GM12878 (cell line): ENCODE measurements at regions not wholly inside any gene's neighbourhood (a gene's known extent, or its start where the extent isn't known, plus 50 kb on each side); places are given as distances from the start of the nearest gene placed in this dataset.
"Not testable (repeated sequence)": the region's sequence is repeated elsewhere in the genome, so short reads cannot be mapped to it uniquely, and the experiment has no call there.

ENCODE experiments used
- ATAC-seq: fragments of 200-7000 bp; cut with Tn5 transposase; 3 replicates; pipeline ENCODE4 v1.9.1; 2020; ENCODE audit warnings: mild to moderate bottlenecking, moderate library complexity
- BruUV-seq: library from RNA; stranded (reverse); fragments of 400-500 nt; replicated peaks from 2 replicates; lab custom pipeline; 2021; lab: Mats Ljungman, UMichigan
- CTCF ChIA-PET: fragments of 300-600 bp; sonication (Branson Sonifier 250); formaldehyde crosslinking; extraction: SDS; loops from one replicate; lab custom pipeline; 2021; ENCODE audit warnings: inconsistent platforms; lab: Yijun Ruan, JAX
- POLR2A ChIA-PET: fragments of 350-600 bp; formaldehyde crosslinking; extraction: SDS; loops from one replicate; lab custom pipeline; 2021; ENCODE audit warnings: inconsistent platforms; lab: Charles Lee
- RAD21 ChIA-PET: fragments of 300-600 bp; sonication (Branson Sonifier 250); formaldehyde crosslinking; loops from one replicate; lab custom pipeline; 2023; ENCODE audit warnings: antibody characterized with exemption; ENCODE audit not compliant: unreplicated experiment; lab: Charles Lee
- SMC1A ChIA-PET: fragments of 300-600 bp; sonication (Branson Sonifier 250); formaldehyde crosslinking; loops from one replicate; lab custom pipeline; 2023; ENCODE audit not compliant: unreplicated experiment, uncharacterized antibody; lab: Charles Lee
- DNase-seq: peaks from one replicate; pipeline ENCODE4 v3.0.0-alpha.2; 2011; ENCODE audit warnings: low read depth, low spot score
- FAIRE-seq: peaks from 3 replicates; lab custom pipeline; 2011; peaks lifted over from hg19 to GRCh38; lab: Jason Lieb, UNC
- H2AFZ ChIP-seq: 2 replicates; pipeline ENCODE4 v1.6.0; 2011; ENCODE audit warnings: low read depth, low read length, control low read depth; ENCODE audit not compliant: control insufficient read depth
- H3K27ac ChIP-seq: 2 replicates; pipeline ENCODE4 v1.5.1; 2011; ENCODE audit warnings: control low read depth; ENCODE audit not compliant: control insufficient read depth, insufficient read depth
- H3K27me3 ChIP-seq, 2 experiments: replicated peaks in 1 of 2; 2 replicates each; pipeline versions ENCODE4 v1.6.0 to v1.6.1; 2011; ENCODE audit warnings: low read length in 1 of 2; ENCODE audit not compliant: control insufficient read depth in 2 of 2, insufficient read depth in 2 of 2
- H3K36me3 ChIP-seq, 2 experiments: 2 replicates each; pipeline ENCODE4 v1.5.1; 2011; ENCODE audit warnings: low read length in 1 of 2; ENCODE audit not compliant: control insufficient read depth in 2 of 2, insufficient read depth in 2 of 2
- H3K4me1 ChIP-seq: 2 replicates; pipeline ENCODE4 v1.6.1; 2011; ENCODE audit warnings: mild to moderate bottlenecking, low read length, moderate library complexity, mixed read lengths; ENCODE audit not compliant: control insufficient read depth, insufficient read depth
- H3K4me2 ChIP-seq: 2 replicates; pipeline ENCODE4 v1.6.0; 2011; ENCODE audit warnings: control low read depth; ENCODE audit not compliant: control insufficient read depth, insufficient read depth
- H3K4me3 ChIP-seq: fragments of 200-600 bp; sonication (generic); 2 replicates; pipeline ENCODE4 v1.5.1; 2016
- H3K79me2 ChIP-seq: 2 replicates; pipeline ENCODE4 v1.6.0; 2011; ENCODE audit warnings: low read length; ENCODE audit not compliant: control insufficient read depth, insufficient read depth
- H3K9ac ChIP-seq: 2 replicates; pipeline ENCODE4 v1.8.0; 2011; ENCODE audit warnings: low read length, control low read depth, mixed read lengths; ENCODE audit not compliant: control insufficient read depth, insufficient read depth
- H3K9me3 ChIP-seq: replicated peaks from 3 replicates; pipeline ENCODE4 v1.5.1; 2011; ENCODE audit warnings: mild to moderate bottlenecking, low read length; ENCODE audit not compliant: control insufficient read depth, insufficient read depth
- H4K20me1 ChIP-seq: 2 replicates; pipeline ENCODE4 v1.6.0; 2011; ENCODE audit not compliant: control insufficient read depth, insufficient read depth
- WGBS: methylation state at CpG from one replicate; pipeline ENCODE4 v1.1.6; 2016; ENCODE audit warnings: low lambda C conversion rate; ENCODE audit not compliant: insufficient replicate concordance, insufficient coverage; ENCODE audit errors: missing lambda C conversion rate; 5-methylcytosine and 5-hydroxymethylcytosine counted together
- in situ Hi-C: fragments of 300-500 bp; cut with MboI; formaldehyde crosslinking; loops from 9 replicates; pipeline ENCODE4 v1.14.3; 2018; ENCODE audit warnings: mixed read lengths
- intact Hi-C: fragments of 100-400 bp; cut with micrococcal nuclease; formaldehyde crosslinking; loops from one replicate; pipeline ENCODE4 v1.14.2; 2022; ENCODE audit not compliant: unreplicated experiment

DNA sequence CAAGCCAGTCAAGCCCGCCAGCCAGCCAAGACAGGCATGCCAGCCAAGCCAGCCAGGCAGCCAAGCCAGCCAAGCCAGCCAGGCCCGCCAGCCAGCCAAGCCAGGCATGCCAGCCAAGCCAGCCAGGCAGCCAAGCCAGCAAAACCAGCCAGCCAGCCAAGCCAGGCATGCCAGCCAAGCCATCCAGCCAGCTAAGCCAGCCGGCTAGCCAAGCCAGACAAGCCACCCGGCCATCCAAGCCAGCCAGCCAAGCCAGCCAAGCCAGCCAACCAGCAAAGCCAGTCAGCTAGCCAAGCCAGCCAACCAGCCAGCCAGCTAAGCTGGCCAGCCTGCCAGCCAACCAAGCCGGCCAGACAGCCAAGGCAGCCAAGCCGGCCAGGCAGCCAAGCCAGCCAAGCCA, 330.7 kb upstream of the PLGLB2 start:
- SMC1A ChIA-PET, DNase-seq, H3K36me3 ChIP-seq, H3K4me1 ChIP-seq, RAD21 ChIA-PET, in situ Hi-C loops, H4K20me1 ChIP-seq, intact Hi-C loops, POLR2A ChIA-PET, H3K9ac ChIP-seq, ATAC-seq, H3K27ac ChIP-seq, H3K9me3 ChIP-seq, CTCF ChIA-PET, H3K4me3 ChIP-seq, H3K27me3 ChIP-seq, FAIRE-seq, H3K79me2 ChIP-seq, H3K4me2 ChIP-seq, H2AFZ ChIP-seq, BruUV-seq: not testable (repeated sequence)
- WGBS, result 22% methylated on average over 3 of the region's 6 CpGs

DNA sequence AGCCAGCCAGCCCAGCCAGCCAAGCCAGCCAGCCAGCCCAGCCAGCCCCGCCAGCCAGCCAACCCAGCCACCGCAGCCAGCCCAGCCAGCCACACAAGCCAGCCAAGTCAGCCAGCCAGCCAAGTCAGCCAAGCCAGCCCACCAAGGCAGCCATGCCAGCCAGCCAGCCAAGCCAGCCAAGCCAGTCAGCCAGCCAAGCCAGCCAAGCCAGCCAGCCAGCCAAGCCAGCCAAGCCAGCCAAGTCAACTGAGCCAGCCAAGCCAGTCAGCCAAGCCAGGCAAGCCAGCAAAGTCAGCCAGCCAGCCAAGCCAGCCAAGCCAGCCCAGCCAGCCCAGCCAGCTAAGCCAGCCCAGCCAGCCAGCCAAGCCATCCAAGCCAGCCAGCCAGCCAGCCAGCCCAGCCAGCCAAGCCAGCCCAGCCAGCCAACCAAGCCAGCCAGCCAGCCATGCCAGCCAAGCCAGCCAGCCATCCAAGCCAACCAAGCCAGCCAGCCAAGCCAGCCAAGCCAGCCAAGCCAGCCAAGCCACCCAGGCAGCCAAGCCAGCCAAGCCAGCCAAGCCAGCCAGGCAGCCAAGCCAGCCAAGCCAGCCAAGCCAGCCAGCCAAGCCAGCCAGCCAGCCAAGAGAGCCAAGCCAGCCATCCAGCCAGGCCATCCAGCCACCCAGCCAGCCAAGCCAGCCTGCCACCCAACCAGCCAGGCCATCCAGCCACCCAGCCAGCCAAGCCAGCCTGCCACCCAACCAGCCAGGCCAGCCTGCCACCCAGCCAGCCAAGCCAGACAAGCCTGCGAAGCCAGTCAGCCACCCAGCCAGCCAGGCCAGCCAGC, 329.9 kb upstream of the PLGLB2 start:
- H3K9ac ChIP-seq, H3K9me3 ChIP-seq, H4K20me1 ChIP-seq, in situ Hi-C loops, POLR2A ChIA-PET, BruUV-seq, H3K4me2 ChIP-seq, H3K79me2 ChIP-seq, H3K4me3 ChIP-seq, RAD21 ChIA-PET, FAIRE-seq, H3K27ac ChIP-seq, H3K27me3 ChIP-seq, H3K4me1 ChIP-seq, H3K36me3 ChIP-seq, SMC1A ChIA-PET, intact Hi-C loops, ATAC-seq, DNase-seq, H2AFZ ChIP-seq, CTCF ChIA-PET: not testable (repeated sequence)
- 9% methylated on average over 1 of the region's 3 CpGs for WGBS

DNA sequence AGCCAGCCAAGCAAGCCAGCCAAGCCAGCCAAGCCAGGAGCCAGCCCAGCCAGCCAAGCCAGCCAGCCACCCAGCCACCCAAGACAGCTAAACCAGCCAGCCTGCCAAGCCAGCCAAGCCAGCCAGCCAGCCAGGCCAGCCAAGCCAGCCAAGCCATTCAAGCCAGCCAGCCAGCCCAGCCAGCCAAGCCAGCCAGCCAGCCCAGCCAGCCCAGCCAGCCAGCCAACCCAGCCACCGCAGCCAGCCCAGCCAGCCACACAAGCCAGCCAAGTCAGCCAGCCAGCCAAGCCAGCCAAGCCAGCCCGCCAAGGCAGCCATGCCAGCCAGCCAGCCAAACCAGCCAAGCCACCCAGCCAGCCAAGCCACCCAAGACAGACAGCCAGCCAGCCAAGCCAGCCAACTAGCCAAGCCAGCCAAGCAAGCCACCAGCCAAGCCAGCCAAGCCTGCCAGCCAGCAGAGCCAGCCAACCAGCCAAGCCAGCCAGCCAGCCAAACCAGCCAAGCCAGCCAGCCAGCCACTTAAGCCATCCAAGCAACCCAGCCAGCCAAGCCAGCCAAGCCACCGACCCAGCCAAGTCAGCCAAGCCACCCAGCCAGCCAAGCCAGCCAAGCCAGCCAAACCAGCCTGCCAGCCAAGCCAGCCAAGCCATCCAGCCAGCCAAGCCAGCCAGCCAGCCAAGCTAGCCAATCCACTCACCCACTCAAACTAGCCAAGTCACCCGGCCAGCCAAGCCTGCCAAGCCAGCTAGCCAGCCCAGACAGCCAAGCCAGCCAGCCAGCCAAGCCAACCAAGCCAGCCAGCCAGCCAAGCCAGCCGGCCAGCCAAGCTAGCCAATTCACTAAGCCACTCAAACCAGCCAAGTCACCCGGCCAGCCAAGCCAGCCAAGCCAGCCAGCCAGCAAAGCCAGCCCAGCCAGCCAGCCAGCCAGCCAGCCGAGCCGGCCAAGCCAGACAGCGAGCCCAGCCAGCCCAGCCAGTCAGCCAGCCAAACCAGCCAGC, 328.8 kb upstream of the PLGLB2 start:
- H3K27me3 ChIP-seq, DNase-seq, H3K4me1 ChIP-seq, H3K36me3 ChIP-seq, ATAC-seq, H3K27ac ChIP-seq, RAD21 ChIA-PET, H4K20me1 ChIP-seq, POLR2A ChIA-PET, H3K9me3 ChIP-seq, H2AFZ ChIP-seq, H3K4me2 ChIP-seq, FAIRE-seq, SMC1A ChIA-PET, CTCF ChIA-PET, H3K9ac ChIP-seq, H3K79me2 ChIP-seq, in situ Hi-C loops, BruUV-seq, H3K4me3 ChIP-seq, intact Hi-C loops: not testable (repeated sequence)
- 26% methylated on average over 6 of the region's 9 CpGs for WGBS
